IMR-90 (cell line): ENCODE measurements at regions not wholly inside any gene's neighbourhood (a gene's known extent, or its start where the extent isn't known, plus 50 kb on each side); places are given as distances from the start of the nearest gene placed in this dataset.

Experiments used
- ATAC-seq: fragments of 200-7000 bp; cut with Tn5 transposase; 2 replicates; pipeline ENCODE4 v1.9.1; 2020; ENCODE audit warnings: low read depth, mild to moderate bottlenecking, moderate library complexity
- BruUV-seq: library from RNA; stranded (reverse); fragments of 400-500 nt; replicated peaks from 2 replicates; lab custom pipeline; 2021; lab: Mats Ljungman, UMichigan
- CTCF ChIA-PET: fragments of 300-600 bp; formaldehyde crosslinking; extraction: SDS; loops from one replicate; lab custom pipeline; 2021; ENCODE audit warnings: antibody characterized with exemption; lab: Yijun Ruan, JAX
- POLR2A ChIA-PET: fragments of 300-600 bp; sonication (Branson Sonifier 250); formaldehyde crosslinking; loops from one replicate; lab custom pipeline; 2022; ENCODE audit warnings: antibody characterized with exemption; ENCODE audit not compliant: unreplicated experiment; lab: Charles Lee
- DNase-seq: peaks from one replicate; pipeline ENCODE4 v3.0.0; 2013
- H2AFZ ChIP-seq: replicated peaks from 2 replicates; pipeline ENCODE3; 2013; ENCODE audit warnings: low read length, mild to moderate bottlenecking; ENCODE audit not compliant: poor library complexity
- H2AK5ac ChIP-seq: 2 replicates; pipeline ENCODE4 v1.6.1; 2013; ENCODE audit warnings: low read depth, low read length, inconsistent platforms
- H2AK9ac ChIP-seq: replicated peaks from 2 replicates; pipeline ENCODE3; 2013; ENCODE audit warnings: mild to moderate bottlenecking, low read depth, low read length, moderate library complexity; ENCODE audit not compliant: poor library complexity
- H2BK120ac ChIP-seq: 2 replicates; pipeline ENCODE4 v1.6.1; 2013; ENCODE audit warnings: low read depth, low read length, inconsistent platforms
- H2BK15ac ChIP-seq: 3 replicates; pipeline ENCODE4 v1.6.1; 2013; ENCODE audit warnings: low read depth, low read length, inconsistent platforms
- H2BK20ac ChIP-seq: 2 replicates; pipeline ENCODE4 v1.6.1; 2013; ENCODE audit warnings: low read depth, mild to moderate bottlenecking, inconsistent platforms, low read length, moderate library complexity
- H2BK5ac ChIP-seq: 2 replicates; pipeline ENCODE4 v1.6.1; 2013; ENCODE audit warnings: mild to moderate bottlenecking, low read depth, low read length, inconsistent platforms; ENCODE audit not compliant: poor library complexity, severe bottlenecking
- H3K14ac ChIP-seq: replicated peaks from 2 replicates; pipeline ENCODE4 v1.6.1; 2013; ENCODE audit warnings: low read depth, low read length, inconsistent platforms
- H3K18ac ChIP-seq: 2 replicates; pipeline ENCODE4 v1.6.1; 2013; ENCODE audit warnings: low read depth, low read length, control low read depth
- H3K23ac ChIP-seq: 2 replicates; pipeline ENCODE4 v1.6.1; 2013; ENCODE audit warnings: low read depth, low read length, inconsistent platforms
- H3K27ac ChIP-seq: 2 replicates; pipeline ENCODE4 v1.5.1; 2013; ENCODE audit warnings: mild to moderate bottlenecking, control low read depth, low read length; ENCODE audit not compliant: insufficient read depth
- H3K27me3 ChIP-seq: 2 replicates; pipeline ENCODE4 v1.6.1; 2013; ENCODE audit warnings: low read length; ENCODE audit not compliant: control insufficient read depth, insufficient read depth
- H3K36me3 ChIP-seq: 2 replicates; pipeline ENCODE4 v1.6.1; 2013; ENCODE audit warnings: low read length, mixed read lengths; ENCODE audit not compliant: control insufficient read depth, insufficient read depth
- H3K4ac ChIP-seq: 2 replicates; pipeline ENCODE4 v1.6.1; 2013; ENCODE audit warnings: low read depth, low read length, inconsistent platforms
- H3K4me1 ChIP-seq: 2 replicates; pipeline ENCODE4 v1.6.1; 2013; ENCODE audit warnings: low read length, mixed read lengths; ENCODE audit not compliant: control insufficient read depth, insufficient read depth
- H3K4me2 ChIP-seq: 2 replicates; pipeline ENCODE4 v1.6.1; 2013; ENCODE audit warnings: low read depth, mild to moderate bottlenecking, control low read depth, low read length, moderate library complexity
- H3K4me3 ChIP-seq: 2 replicates; pipeline ENCODE4 v1.5.1; 2013; ENCODE audit warnings: low read depth, mild to moderate bottlenecking, control low read depth, low read length, moderate library complexity; ENCODE audit not compliant: insufficient read depth
- H3K56ac ChIP-seq: 2 replicates; pipeline ENCODE4 v1.6.1; 2013; ENCODE audit warnings: low read length, inconsistent platforms; ENCODE audit not compliant: insufficient read depth; ENCODE audit errors: extremely low read depth
- H3K79me1 ChIP-seq, 2 experiments: 2 replicates each; pipeline ENCODE4 v1.6.1; 2013; ENCODE audit warnings: low read length in 2 of 2, inconsistent platforms in 1 of 2, low read depth in 1 of 2
- H3K9ac ChIP-seq: 2 replicates; pipeline ENCODE4 v1.6.1; 2013; ENCODE audit warnings: low read depth, low read length, control low read depth
- H3K9me1 ChIP-seq: 2 replicates; pipeline ENCODE4 v1.6.1; 2013; ENCODE audit warnings: low read length, inconsistent platforms; ENCODE audit not compliant: insufficient read depth
- H3K9me3 ChIP-seq: 2 replicates; pipeline ENCODE4 v1.6.1; 2013; ENCODE audit warnings: low read length; ENCODE audit not compliant: control insufficient read depth, insufficient read depth
- H4K20me1 ChIP-seq: 2 replicates; pipeline ENCODE4 v1.6.1; 2013; ENCODE audit warnings: low read length, inconsistent platforms; ENCODE audit not compliant: insufficient read depth
- H4K5ac ChIP-seq: 2 replicates; pipeline ENCODE4 v1.6.1; 2013; ENCODE audit warnings: mild to moderate bottlenecking, low read depth, low read length, control low read depth
- H4K8ac ChIP-seq, 2 experiments: 2 replicates each; pipeline ENCODE4 v1.6.1; 2013; ENCODE audit warnings: low read depth in 2 of 2, low read length in 2 of 2, control low read depth in 1 of 2, inconsistent platforms in 1 of 2
- H4K91ac ChIP-seq: 2 replicates; pipeline ENCODE4 v1.6.1; 2013; ENCODE audit warnings: low read depth, low read length, inconsistent platforms; ENCODE audit not compliant: insufficient read depth
- CEBPB ChIP-seq: IDR thresholded peaks from 2 replicates; pipeline ENCODE4 v1.6.1; 2012; ENCODE audit warnings: low read depth, low read length, improper control_type of control experiment
- POLR2A ChIP-seq: IDR thresholded peaks from 2 replicates; pipeline ENCODE4 v1.6.1; 2012; ENCODE audit warnings: mild to moderate bottlenecking, low read depth, low read length
- USF2 ChIP-seq: fragments of 150-350 bp; IDR thresholded peaks from 2 replicates; pipeline ENCODE4 v1.6.1; 2017; ENCODE audit warnings: mild to moderate bottlenecking, antibody characterized with exemption, low read length, low read depth
- whole genome bisulfite sequencing, 2 experiments: methylation state at CpG; one replicate each; pipeline versions ENCODE4 v1.1.5 to v1.1.7; 2013; ENCODE audit warnings: missing lambda C conversion rate in 2 of 2; ENCODE audit not compliant: insufficient read length in 1 of 2; ENCODE audit errors: extremely low coverage in 2 of 2; 5-methylcytosine and 5-hydroxymethylcytosine counted together
- dilution Hi-C: fragments of 300-500 bp; cut with HindIII; formaldehyde crosslinking; loops from one replicate; pipeline ENCODE4 v1.14.3; 2018; ENCODE audit warnings: low sequenced_read_pairs; ENCODE audit not compliant: unreplicated experiment
- in situ Hi-C: fragments of 300-500 bp; cut with MboI; formaldehyde crosslinking; loops from 3 replicates; pipeline ENCODE4 v1.14.3; 2019; ENCODE audit warnings: low sequenced_read_pairs, inconsistent platforms, mixed read lengths
- intact Hi-C: fragments of 100-400 bp; cut with micrococcal nuclease; formaldehyde crosslinking; loops from 2 replicates; pipeline ENCODE4 v1.10.0; 2022

DNA sequence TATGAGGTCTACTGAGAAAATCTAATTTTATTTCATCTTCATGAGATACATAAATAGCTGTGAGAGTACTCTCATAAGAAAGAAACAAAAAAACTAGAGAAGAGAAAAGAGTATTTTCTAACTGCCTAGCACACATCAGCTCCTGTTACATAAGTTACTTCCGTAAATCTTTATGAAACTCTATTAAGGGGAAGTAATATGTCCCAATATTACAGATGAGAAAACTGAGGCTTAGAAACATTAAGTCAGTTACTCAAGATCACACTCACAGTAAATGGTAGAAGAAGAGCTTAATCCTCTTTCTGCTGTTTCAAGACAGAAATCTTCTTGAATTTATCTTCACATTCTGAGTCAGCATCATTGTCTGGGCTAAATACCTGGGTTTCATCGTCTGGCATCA is 164.1 kb downstream of the DTHD1 start:
- DNase-seq (no peak), ATAC-seq (no peak)
- POLR2A ChIA-PET = no interaction called here
- H4K5ac ChIP-seq = no peak overlapping the region
- H4K20me1 ChIP-seq = no peaks in the 10 kb centered on the region
- no peak overlapping the region for H3K14ac ChIP-seq
- H2AK9ac ChIP-seq = no peak overlapping the region
- H3K36me3 ChIP-seq = no peaks in the 10 kb centered on the region
- H3K27ac ChIP-seq = no peak overlapping the region
- no peaks in the 10 kb centered on the region for H3K9me1 ChIP-seq
- H2AK5ac ChIP-seq = no peak overlapping the region
- H3K27me3 ChIP-seq = no peaks in the 10 kb centered on the region
- CTCF ChIA-PET = no interaction called here
- H3K4me1 ChIP-seq = no peaks in the 10 kb centered on the region
- dilution Hi-C loops = no loop called here
- TF ChIP-seq CEBPB = no peak
- TF ChIP-seq USF2 = no peak
- no peak for TF ChIP-seq POLR2A
- H2BK120ac ChIP-seq = no peak overlapping the region
- H3K79me1 ChIP-seq = no peaks in the 10 kb centered on the region
- H2BK15ac ChIP-seq = no peak overlapping the region
- H3K4me2 ChIP-seq = no peak overlapping the region
- intact Hi-C loops = no loop called here
- H3K23ac ChIP-seq = no peak overlapping the region
- in situ Hi-C loops = no loop called here
- no peak overlapping the region for H2AFZ ChIP-seq
- no peak overlapping the region for H4K8ac ChIP-seq
- no peak overlapping the region for H3K4ac ChIP-seq
- peaks cover 3% of the 10 kb centered on the region for H3K9me3 ChIP-seq
- H2BK20ac ChIP-seq = no peak overlapping the region
- H3K4me3 ChIP-seq = no peak overlapping the region
- no peak overlapping the region for H2BK5ac ChIP-seq
- no TSS peak for BruUV-seq
- H3K9ac ChIP-seq = no peak overlapping the region
- H3K18ac ChIP-seq = no peak overlapping the region
- no peak overlapping the region for H3K56ac ChIP-seq
- 60% methylated on average over 1 of the region's 2 CpGs; no CpG with 5 or more reads in 1 of the 2 experiments for WGBS, 2 experiments
- no peak overlapping the region for H4K91ac ChIP-seq
